MM.1S (cell line): ENCODE measurements at regions not wholly inside any gene's neighbourhood (a gene's known extent, or its start where the extent isn't known, plus 50 kb on each side); places are given as distances from the start of the nearest gene placed in this dataset.

Source experiments
- EZH2 ChIP-seq: fragments of 300-600 bp; sonication (generic); optimal IDR thresholded peaks from 2 replicates; pipeline ENCODE3; 2017; ENCODE audit warnings: low read depth, mild to moderate bottlenecking, antibody characterized with exemption, low read length, mixed read lengths
- EZH2phosphoT487 ChIP-seq: fragments of 300-600 bp; sonication (generic); IDR thresholded peaks from 2 replicates; pipeline ENCODE4 v1.6.1; 2018; ENCODE audit warnings: antibody characterized with exemption, low read length
- TF ChIP-seq, protein P1 (sequence below): fragments of 300-600 bp; sonication (generic); IDR thresholded peaks from 2 replicates; pipeline ENCODE4 v1.5.1; 2016; ENCODE audit warnings: antibody characterized with exemption, low read length, mixed read lengths

DNA sequence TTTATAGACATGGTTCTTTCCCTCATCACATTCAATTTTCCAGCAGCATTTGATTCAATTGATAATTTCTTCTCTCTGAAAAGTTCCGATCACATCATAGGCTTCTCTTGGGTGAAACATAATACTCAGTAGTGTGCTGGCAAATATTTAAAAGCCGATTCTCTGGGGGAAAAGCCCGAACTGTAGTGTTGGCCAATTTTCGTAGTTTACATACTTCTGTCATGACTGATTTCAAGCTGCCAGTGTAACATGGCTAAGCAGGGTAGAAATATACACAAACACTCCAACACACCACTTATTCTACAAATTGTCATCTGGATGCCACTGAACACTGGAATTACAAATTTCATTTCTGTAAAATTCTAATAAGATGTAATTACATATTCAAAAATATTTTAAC is 56.1 kb upstream of the FREM2 start:
- TF ChIP-seq, protein P1, sequence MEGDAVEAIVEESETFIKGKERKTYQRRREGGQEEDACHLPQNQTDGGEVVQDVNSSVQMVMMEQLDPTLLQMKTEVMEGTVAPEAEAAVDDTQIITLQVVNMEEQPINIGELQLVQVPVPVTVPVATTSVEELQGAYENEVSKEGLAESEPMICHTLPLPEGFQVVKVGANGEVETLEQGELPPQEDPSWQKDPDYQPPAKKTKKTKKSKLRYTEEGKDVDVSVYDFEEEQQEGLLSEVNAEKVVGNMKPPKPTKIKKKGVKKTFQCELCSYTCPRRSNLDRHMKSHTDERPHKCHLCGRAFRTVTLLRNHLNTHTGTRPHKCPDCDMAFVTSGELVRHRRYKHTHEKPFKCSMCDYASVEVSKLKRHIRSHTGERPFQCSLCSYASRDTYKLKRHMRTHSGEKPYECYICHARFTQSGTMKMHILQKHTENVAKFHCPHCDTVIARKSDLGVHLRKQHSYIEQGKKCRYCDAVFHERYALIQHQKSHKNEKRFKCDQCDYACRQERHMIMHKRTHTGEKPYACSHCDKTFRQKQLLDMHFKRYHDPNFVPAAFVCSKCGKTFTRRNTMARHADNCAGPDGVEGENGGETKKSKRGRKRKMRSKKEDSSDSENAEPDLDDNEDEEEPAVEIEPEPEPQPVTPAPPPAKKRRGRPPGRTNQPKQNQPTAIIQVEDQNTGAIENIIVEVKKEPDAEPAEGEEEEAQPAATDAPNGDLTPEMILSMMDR = no peak
- TF ChIP-seq EZH2 = no peak
- TF ChIP-seq EZH2phosphoT487 = no peak
